WERI-Rb-1 (cell line): ENCODE measurements at regions not wholly inside any gene's neighbourhood (a gene's known extent, or its start where the extent isn't known, plus 50 kb on each side); places are given as distances from the start of the nearest gene placed in this dataset.

Experiments
- DNase-seq: peaks from one replicate; pipeline ENCODE4 v3.0.0-alpha.2; 2020
- H3K27ac ChIP-seq: fragments of 250-450 bp; sonication (Bioruptor Pico); 2 replicates; pipeline ENCODE4 v1.5.1; 2020; ENCODE audit warnings: mild to moderate bottlenecking, moderate library complexity
- H3K27me3 ChIP-seq: fragments of 250-450 bp; sonication (Bioruptor Pico); 2 replicates; pipeline ENCODE4 v1.5.1; 2021; ENCODE audit warnings: mild to moderate bottlenecking, low read depth, moderate library complexity; ENCODE audit not compliant: insufficient read depth, severe bottlenecking
- H3K36me3 ChIP-seq: fragments of 250-450 bp; sonication (Bioruptor Pico); 2 replicates; pipeline ENCODE4 v1.5.1; 2020; ENCODE audit warnings: mild to moderate bottlenecking, moderate library complexity
- H3K4me3 ChIP-seq: 2 replicates; pipeline ENCODE4 v1.5.1; 2011; ENCODE audit warnings: low read depth, mild to moderate bottlenecking, control low read depth, low read length
- H3K9me3 ChIP-seq: fragments of 250-450 bp; sonication (Bioruptor Pico); 2 replicates; pipeline ENCODE4 v1.5.1; 2021; ENCODE audit warnings: mild to moderate bottlenecking, moderate library complexity; ENCODE audit not compliant: severe bottlenecking
- CTCF ChIP-seq: IDR thresholded peaks from 2 replicates; pipeline ENCODE4 v1.5.1; 2011; ENCODE audit warnings: low read depth, mild to moderate bottlenecking, control low read depth, inconsistent platforms, low read length

GRCh38 chr1:55955016-55955621, 624.2 kb downstream of the PLPP3 start:
- H3K9me3 ChIP-seq: no peaks in the 10 kb centered on the region
- no peaks in the 10 kb centered on the region for H3K36me3 ChIP-seq
- no peaks in the 10 kb centered on the region for H3K27me3 ChIP-seq
- no peak for DNase-seq
- H3K27ac ChIP-seq: no peak overlapping the region
- H3K4me3 ChIP-seq: no peak overlapping the region
- TF ChIP-seq CTCF: no peak

- Histone ChIP-seq H3K4me3 (no peak overlapping the region), H3K36me3 (no peaks in the 10 kb centered on the region), H3K27ac (no peak overlapping the region), H3K27me3 (no peaks in the 10 kb centered on the region), H3K9me3 (no peaks in the 10 kb centered on the region)
- DNase-seq: no peak
- TF ChIP-seq CTCF: no peak
These were observed 628.1 kb downstream of the PLPP3 start for GRCh38 chr1:55951291-55951690.

GRCh38 chr1:55947446-55947845, 631.9 kb downstream of the PLPP3 start:
- no peak for TF ChIP-seq CTCF
- H3K4me3 ChIP-seq: no peak overlapping the region
- no peak overlapping the region for H3K27ac ChIP-seq
- DNase-seq: no peak
- H3K9me3 ChIP-seq: no peaks in the 10 kb centered on the region
- no peaks in the 10 kb centered on the region for H3K36me3 ChIP-seq
- no peaks in the 10 kb centered on the region for H3K27me3 ChIP-seq

GRCh38 chr1:55943721-55944435, 635.5 kb downstream of the PLPP3 start:
- Histone ChIP-seq H3K9me3 (no peaks in the 10 kb centered on the region), H3K4me3 (no peak overlapping the region), H3K36me3 (no peaks in the 10 kb centered on the region), H3K27ac (no peak overlapping the region), H3K27me3 (no peaks in the 10 kb centered on the region)
- no peak for DNase-seq
- no peak for TF ChIP-seq CTCF

- no peak for TF ChIP-seq CTCF
- Histone ChIP-seq H3K27ac (no peak overlapping the region), H3K27me3 (no peaks in the 10 kb centered on the region), H3K36me3 (no peaks in the 10 kb centered on the region), H3K4me3 (no peak overlapping the region), H3K9me3 (no peaks in the 10 kb centered on the region)
- no peak for DNase-seq
These were observed 636.4 kb downstream of the PLPP3 start for GRCh38 chr1:55943012-55943411.
